ENCODE measurements at regions not wholly inside any gene's neighbourhood (a gene's known extent, or its start where the extent isn't known, plus 50 kb on each side); places are given as distances from the start of the nearest gene placed in this dataset.

GRCh38 chr10:85316276-85316675 lies 987.9 kb downstream of the CCSER2 start:
- DNase-seq (ENCODE audit: insufficient read length, low spot score) = no peak
- no peak for FAIRE-seq
- no peak for TF ChIP-seq CTCF (IDR thresholded peaks at IDR 0.05; ENCODE audit: insufficient read depth, missing control alignments)

- FAIRE-seq (no peak), DNase-seq (ENCODE audit: insufficient read length, low spot score) (no peak)
- no peak for TF ChIP-seq CTCF (IDR thresholded peaks at IDR 0.05; ENCODE audit: insufficient read depth, missing control alignments)
Measured at GRCh38 chr10:85317827-85318226, 989.4 kb downstream of the CCSER2 start.

- FAIRE-seq (no peak), DNase-seq (ENCODE audit: insufficient read length, low spot score) (no peak)
- TF ChIP-seq CTCF (IDR thresholded peaks at IDR 0.05; ENCODE audit: insufficient read depth, missing control alignments) = no peak
Measured at GRCh38 chr10:85318809-85319807, 990.7 kb downstream of the CCSER2 start.

GRCh38 chr10:85319826-85320225 lies 991.4 kb downstream of the CCSER2 start:
- no peak for TF ChIP-seq CTCF (IDR thresholded peaks at IDR 0.05; ENCODE audit: insufficient read depth, missing control alignments)
- FAIRE-seq (no peak), DNase-seq (ENCODE audit: insufficient read length, low spot score) (no peak)

- FAIRE-seq (no peak), DNase-seq (ENCODE audit: insufficient read length, low spot score) (no peak)
- no peak for TF ChIP-seq CTCF (IDR thresholded peaks at IDR 0.05; ENCODE audit: insufficient read depth, missing control alignments)
Measured at GRCh38 chr10:85333594-85333993, 1005.2 kb downstream of the CCSER2 start.

- FAIRE-seq (no peak), DNase-seq (ENCODE audit: insufficient read length, low spot score) (no peak)
- TF ChIP-seq CTCF (IDR thresholded peaks at IDR 0.05; ENCODE audit: insufficient read depth, missing control alignments) = no peak
Measured at GRCh38 chr10:85362401-85362800, 1004.2 kb downstream of the GRID1 start.
